PC-9 (cell line): ENCODE measurements at regions not wholly inside any gene's neighbourhood (a gene's known extent, or its start where the extent isn't known, plus 50 kb on each side); places are given as distances from the start of the nearest gene placed in this dataset.

Source experiments
- CTCF ChIP-seq: fragments of 200-600 bp; sonication (generic); conservative IDR thresholded peaks from 2 replicates; pipeline ENCODE4 v1.6.1; 2017; ENCODE audit warnings: mixed run types, antibody characterized with exemption, mild to moderate bottlenecking, moderate library complexity
- EZH2 ChIP-seq: fragments of 200-600 bp; sonication (generic); IDR thresholded peaks from 2 replicates; pipeline ENCODE4 v1.8.0; 2017; ENCODE audit warnings: antibody characterized with exemption, low read depth

- no peak for TF ChIP-seq CTCF
- no peak for TF ChIP-seq EZH2
Observed at GRCh38 chr13:106042996-106043581, 492.4 kb downstream of the EFNB2 start.
